ENCODE measurements at regions not wholly inside any gene's neighbourhood (a gene's known extent, or its start where the extent isn't known, plus 50 kb on each side); places are given as distances from the start of the nearest gene placed in this dataset.

DNA sequence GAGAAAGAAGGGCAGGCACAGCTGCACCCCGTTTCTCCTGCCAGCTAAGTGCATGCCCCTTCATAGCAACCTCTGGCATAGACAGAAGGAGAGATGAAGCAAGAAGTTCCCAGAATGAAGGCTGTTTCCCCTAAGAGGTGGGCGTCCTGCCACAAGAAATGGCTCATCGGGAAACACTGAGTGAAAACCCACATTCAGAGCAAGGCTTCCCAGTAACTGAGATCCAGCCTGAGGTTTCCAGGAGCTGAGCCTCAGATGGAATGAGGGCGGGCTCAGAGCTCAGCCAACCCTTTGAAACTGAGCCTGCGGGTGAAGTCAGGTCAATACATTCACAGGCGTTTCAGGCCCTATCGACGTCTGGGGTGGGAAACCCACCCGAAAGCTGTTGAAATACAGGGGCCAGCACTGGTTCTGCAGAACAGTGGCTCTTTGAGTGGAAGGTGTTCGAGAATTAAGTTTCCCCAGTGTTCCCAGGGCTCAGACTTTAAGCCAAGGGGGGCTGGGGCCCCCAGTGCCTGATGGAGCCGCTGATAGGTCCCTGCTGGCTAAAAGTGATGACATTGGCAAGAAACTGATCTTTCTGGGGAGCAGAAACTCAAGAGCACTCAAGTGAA, 510.2 kb downstream of the RPS24 start:
- no peak for DNase-seq (ENCODE audit: low read depth)

GRCh38 chr10:78544423-78545090, 510.9 kb downstream of the RPS24 start:
- no peak for DNase-seq (ENCODE audit: low read depth)

DNA sequence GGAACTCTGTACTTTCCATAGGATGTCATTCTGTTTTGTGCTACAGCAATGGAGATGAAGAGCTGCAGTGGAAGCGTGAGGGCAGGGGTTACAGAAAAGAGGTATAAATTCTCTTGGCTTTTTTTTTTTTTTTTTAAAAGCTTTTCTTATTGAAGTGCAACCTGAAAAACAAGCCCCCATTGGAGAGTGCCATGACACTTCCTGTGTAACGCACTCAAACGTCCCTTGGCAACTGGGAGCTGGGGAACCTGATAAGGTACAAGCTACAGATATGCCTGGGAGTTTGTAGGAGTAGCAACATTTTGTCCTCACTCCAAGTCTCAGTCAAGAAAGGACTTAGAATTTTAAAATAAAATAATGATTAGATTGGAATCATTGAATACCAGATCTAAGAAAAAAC, 512.1 kb downstream of the RPS24 start:
- no peak for DNase-seq (ENCODE audit: low read depth)

DNA sequence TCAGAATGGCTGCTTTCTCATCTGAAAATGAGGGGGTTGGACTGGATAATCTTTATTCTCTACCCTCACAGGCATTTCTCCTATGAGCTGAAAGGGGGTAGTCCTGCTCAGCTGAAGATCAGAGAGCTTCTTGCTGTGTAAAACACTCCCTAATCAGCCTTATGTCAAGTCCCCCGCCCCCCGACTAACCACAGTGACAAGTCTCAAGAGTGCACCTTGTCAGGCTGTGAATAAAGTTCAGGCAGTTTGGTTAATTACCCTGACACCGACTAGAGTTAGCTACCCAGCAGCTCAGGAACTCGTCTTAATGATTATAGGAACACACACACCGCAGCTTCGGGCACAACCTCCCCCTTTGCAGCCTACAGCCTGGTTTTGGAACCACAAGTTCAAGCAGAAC, 513.7 kb downstream of the RPS24 start:
- no peak for DNase-seq (ENCODE audit: low read depth)

DNA sequence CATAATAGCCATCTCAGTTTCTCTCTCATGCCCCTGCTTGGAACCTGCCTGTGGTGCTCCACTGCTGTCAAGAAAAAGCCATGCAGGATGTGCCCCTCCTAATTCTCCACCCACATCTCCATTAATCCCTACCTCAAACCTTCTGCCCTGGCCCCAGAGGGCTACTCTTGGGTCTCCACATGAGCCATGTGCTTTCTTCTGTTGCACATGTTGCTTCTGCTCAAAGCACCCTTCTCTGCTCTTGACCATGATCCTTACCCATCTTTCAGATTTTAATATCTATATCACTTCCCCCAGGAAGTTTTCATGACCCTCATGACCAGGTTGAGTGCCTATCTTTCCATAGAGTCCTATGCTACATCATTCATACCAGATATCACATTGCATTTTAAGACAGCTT, 514.2 kb downstream of the RPS24 start:
- no peak for DNase-seq (ENCODE audit: low read depth)

DNA sequence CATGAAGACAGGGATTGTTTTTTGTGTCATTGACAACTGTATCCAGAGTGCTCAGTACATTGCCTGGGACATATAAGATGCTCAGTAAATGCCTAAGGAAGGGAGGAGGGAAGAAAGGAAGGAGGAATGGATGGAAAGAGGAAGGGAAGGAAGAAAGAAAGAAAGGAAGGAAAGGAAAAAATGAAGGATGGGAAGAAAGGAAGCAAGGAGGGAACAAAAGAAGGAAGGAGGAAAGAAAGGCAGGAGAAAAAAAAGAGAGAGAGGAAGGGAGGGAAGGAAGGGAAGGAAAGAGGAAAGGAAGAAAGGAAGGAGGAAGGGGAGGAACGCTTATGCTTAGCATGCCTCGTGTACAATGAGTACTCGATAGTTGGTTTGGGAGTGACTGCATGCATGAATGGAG, 514.7 kb downstream of the RPS24 start:
- no peak for DNase-seq (ENCODE audit: low read depth)

- no peak for DNase-seq (ENCODE audit: low read depth)
Measured at GRCh38 chr10:78549140-78549935, 515.7 kb downstream of the RPS24 start.

DNA sequence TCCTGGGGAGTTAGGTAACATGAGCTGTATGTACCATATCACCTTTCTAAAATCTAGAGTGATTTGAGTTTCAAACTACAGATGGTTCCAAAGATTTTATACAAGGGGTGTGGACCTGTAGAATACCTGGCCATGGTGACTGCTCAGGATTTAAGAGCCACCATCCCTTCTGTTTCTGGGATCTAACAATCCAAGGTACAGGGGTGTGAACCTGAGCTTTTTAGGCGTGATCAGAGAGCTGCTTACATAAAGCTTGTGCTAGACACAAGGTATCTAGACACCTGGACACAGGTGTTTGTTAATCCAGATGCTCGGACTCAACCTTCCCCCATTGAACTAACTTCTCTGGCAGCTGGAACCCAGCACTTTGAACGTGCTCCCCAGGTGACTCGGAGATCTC, 516.4 kb downstream of the RPS24 start:
- no peak for DNase-seq (ENCODE audit: low read depth)

- DNase-seq (ENCODE audit: low read depth) = no peak
Measured at GRCh38 chr10:78550716-78551115, 517.1 kb downstream of the RPS24 start.

DNA sequence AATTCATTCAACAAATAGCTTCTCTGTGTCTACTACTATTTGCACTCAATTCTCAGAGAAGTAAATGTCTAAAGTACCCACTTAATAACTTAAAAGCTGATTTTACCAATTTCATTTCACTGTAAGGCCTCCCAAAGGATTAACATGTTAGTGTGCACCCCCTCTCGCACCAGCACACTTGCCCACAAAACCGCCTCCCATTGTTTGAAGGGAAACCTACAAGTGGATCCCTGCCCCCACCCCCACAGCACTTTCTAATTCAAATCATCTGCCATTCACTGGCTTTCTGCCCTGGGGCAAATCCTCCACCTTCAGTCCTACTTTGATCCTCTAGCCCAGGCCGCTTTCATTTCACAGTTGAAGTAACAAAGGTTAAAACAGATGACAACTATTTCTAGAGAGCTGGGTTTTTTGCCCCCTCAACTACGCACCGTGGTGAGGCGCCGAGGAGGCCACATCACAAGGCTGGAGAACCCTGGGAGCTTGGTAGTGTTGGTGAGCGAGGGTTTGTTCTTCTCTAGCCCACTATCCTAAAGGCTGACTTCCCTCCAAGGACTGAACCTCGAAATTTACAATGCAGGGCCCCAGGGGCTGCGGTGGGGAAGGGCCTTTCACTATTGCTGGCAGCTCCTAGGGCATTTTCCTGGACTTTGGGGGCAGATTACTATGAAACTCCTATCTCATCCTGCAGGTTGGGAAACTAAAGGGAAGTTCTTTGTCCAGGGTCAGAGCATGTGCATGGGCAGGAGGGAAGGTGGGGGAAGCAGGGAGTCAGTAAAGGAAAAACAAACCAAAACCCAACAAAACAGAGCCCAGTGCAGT, 517.4 kb upstream of the ZMIZ1 start:
- DNase-seq (ENCODE audit: low read depth) = no peak

GRCh38 chr10:78552261-78552811, 516.4 kb upstream of the ZMIZ1 start:
- no peak for DNase-seq (ENCODE audit: low read depth)

- no peak for DNase-seq (ENCODE audit: low read depth)
Measured at GRCh38 chr10:78553792-78554191, 515.0 kb upstream of the ZMIZ1 start.

GRCh38 chr10:78555128-78555527, 513.6 kb upstream of the ZMIZ1 start:
- DNase-seq (ENCODE audit: low read depth) = no peak

DNA sequence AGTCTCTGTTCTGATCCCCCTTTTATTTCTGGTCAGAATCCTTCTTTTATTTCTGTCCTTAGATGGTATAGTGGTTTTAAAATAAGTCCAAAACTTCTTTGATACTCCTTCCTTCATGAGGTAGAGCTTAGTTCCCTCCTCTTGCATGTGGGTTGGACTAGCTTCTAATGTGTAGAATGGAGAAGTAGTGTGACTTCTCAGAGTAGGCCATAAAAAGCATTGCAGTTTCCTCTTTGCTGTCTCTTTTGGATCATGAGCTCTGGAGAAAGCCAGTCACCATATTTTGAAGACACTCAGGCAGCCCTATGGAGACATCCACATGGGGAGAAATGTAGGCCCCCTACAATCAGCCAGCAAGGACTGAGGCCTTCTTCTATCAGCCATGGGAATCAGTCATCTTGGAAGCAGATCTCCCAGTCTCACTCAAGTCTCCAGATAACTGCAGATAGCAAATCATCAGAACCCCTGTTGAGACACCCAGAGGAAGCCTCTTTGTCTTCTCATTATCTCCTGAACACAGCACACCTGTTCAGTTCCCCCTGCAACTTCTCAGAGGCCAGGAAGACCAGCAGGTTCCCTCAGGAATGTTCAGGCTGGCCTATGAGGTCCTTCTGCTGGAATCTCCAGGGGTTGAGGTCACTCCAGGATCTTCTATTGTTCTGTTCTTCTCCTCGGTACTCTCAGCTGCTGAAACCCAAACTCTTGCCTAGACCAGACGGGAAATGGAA, 511.9 kb upstream of the ZMIZ1 start:
- no peak for DNase-seq (ENCODE audit: low read depth)

- no peak for DNase-seq (ENCODE audit: low read depth)
Measured at GRCh38 chr10:78557433-78557925, 511.3 kb upstream of the ZMIZ1 start.

DNA sequence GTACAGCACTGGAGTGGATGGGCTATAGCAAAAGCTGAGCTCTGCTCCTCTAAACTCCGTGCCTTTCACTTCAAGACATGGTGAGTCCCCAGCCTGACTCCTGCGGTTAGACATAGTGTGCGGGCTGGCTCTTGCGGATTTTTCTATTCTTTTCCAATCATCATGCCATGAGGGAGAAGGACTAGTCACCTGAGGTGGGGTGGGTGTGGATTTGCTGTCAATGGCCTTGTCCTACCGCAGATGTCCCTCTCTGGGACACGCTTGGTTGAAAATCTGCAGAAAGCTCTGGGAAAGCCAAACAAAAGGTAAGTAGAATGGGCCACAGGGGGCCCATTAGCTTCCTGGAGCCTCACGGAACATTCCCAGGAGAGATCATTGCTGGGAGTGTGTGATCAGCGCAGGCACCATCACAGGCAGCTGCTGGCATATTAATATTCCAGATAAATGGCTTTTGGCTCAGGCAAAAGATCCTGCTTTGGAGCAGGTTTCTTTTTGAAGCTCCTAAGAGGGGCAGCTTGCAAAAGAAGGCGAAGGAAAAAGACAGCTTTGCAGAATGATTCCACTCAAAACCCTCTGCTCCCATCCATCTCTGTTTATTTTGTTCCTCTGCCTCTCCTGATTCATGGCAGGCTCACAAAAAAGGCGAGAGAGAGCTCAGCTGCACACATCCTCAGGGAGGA, 509.0 kb upstream of the ZMIZ1 start:
- DNase-seq (ENCODE audit: low read depth) = no peak

- no peak for DNase-seq (ENCODE audit: low read depth)
Measured at GRCh38 chr10:78560341-78560688, 508.5 kb upstream of the ZMIZ1 start.

- DNase-seq (ENCODE audit: low read depth) = no peak
Measured at GRCh38 chr10:78563314-78563713, 505.5 kb upstream of the ZMIZ1 start.

DNA sequence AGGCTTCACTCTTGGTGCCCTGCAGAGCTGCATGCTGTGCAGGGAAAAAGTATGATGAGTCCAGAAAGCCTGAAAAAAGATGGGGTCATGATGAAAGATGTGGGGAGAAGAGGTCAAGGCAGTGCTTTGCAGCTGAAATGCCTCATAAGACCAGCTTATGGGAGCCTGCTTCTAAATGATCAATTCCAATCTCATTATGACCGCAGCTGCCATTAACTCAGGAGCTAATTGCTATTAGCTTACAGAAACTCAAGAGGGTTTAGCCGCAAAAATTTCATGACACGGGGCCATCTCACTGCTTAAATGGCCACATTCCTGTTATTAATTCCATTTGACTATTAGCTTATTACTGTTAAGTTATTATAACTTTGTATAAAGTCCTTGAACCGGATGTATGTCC, 502.9 kb upstream of the ZMIZ1 start:
- no peak for DNase-seq (ENCODE audit: low read depth)

DNA sequence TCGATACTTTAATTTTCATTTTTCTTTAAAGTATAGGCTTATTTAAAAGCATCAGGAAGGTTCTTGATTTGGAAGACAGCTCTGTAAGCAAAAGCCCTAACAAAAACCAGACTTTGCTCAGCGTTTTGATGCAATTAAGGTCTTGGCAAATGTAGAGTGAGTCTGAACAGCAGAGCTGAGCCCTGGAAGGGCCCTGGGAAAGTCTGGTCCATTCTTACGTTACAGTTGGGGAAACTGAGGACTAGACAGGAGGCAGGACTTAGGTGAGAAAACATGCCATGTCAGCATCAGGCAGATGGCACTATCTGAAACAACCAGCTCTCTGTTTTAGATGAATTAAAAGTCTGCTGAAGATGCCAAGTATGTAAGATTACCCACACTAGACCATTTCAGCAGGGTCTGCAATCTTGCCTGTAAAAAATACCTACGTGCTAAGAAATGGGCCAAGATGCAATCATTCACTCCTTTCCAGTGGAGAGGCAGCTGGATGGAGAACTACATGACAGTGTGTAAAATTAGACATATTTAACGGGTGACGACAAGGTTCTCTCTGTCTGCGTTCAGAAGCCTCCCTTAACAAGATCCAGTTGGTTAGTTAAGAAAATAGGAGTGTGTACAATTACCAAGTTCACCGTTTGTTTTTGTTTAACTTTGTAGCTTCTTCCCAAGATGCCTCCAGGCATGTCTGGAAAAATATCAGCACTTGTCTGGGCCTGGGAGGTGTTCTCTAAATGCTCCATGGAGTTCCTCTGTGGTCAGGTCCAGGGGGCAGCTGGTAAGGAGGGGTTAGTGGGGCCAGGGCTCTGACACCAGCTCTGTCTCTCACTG, 502.3 kb upstream of the ZMIZ1 start:
- no peak for DNase-seq (ENCODE audit: low read depth)

Measured in stimulated activated CD4-positive, alpha-beta T cell treated with anti-CD3 and anti-CD28 coated beads, Interleukin-2, amount 100 ng/mL, for 4 hours (primary cell).